ENCODE measurements at regions not wholly inside any gene's neighbourhood (a gene's known extent, or its start where the extent isn't known, plus 50 kb on each side); places are given as distances from the start of the nearest gene placed in this dataset.

- intact Hi-C loops (cut with micrococcal nuclease; ENCODE audit: unreplicated experiment) (no loop called here), in situ Hi-C loops (cut with HindIII; ENCODE audit: low pct_unique_long_range_greater_than_20kb, low sequenced_read_pairs) (no loop called here)
- CTCF ChIA-PET, result interaction anchor here (0.6 kb wide), 1 partner anchor 398 kb away, joined by 3 read pairs; no protein-coding TSS in a partner anchor
- Histone ChIP-seq H3K27ac (ENCODE audit: low read length) (no peak overlapping the region), H3K4me3 (ENCODE audit: low read depth in 2 of 2, low read length in 2 of 2) (no peak overlapping the region), H3K4me1 (ENCODE audit: control insufficient read depth, insufficient read depth, low read length) (no peaks in the 10 kb centered on the region), H3K36me3 (ENCODE audit: control insufficient read depth, insufficient read depth, low read length) (no peaks in the 10 kb centered on the region), H3K9me3 (ENCODE audit: control insufficient read depth, insufficient read depth, low read depth, low read length) (no peaks in the 10 kb centered on the region), H3K27me3 (ENCODE audit: control insufficient read depth, insufficient read depth, low read length) (no peaks in the 10 kb centered on the region)
- POLR2A ChIA-PET, result no interaction called here
- ATAC-seq (no peak), DNase-seq (ENCODE audit: low read depth, low spot score) (no peak)
- no peak for TF ChIP-seq REST (IDR thresholded peaks at IDR 0.05; ENCODE audit: insufficient read depth in 1 of 2, low read depth in 2 of 2, low read length in 1 of 2)
- TF ChIP-seq CTCF (IDR thresholded peaks at IDR 0.05), result no peak
- no peak for TF ChIP-seq SIN3A (IDR thresholded peaks at IDR 0.05; ENCODE audit: borderline replicate concordance, insufficient read depth, low read depth, low read length)
- TF ChIP-seq POLR2AphosphoS5 (IDR thresholded peaks at IDR 0.05; ENCODE audit: low read depth, low read length), result no peak
- no peak for TF ChIP-seq TCF7L2 (IDR thresholded peaks at IDR 0.05; ENCODE audit: low read depth, low read length)
- BruUV-seq (replicated peaks), result no TSS peak
These were observed 587.5 kb upstream of the DSEL start for GRCh38 chr18:68104036-68104435.

GRCh38 chr18:68103561-68103960 is 587.0 kb upstream of the DSEL start:
- no peak overlapping the region for H3K27ac ChIP-seq (ENCODE audit: low read length)
- intact Hi-C loops (cut with micrococcal nuclease; ENCODE audit: unreplicated experiment) (no loop called here), in situ Hi-C loops (cut with HindIII; ENCODE audit: low pct_unique_long_range_greater_than_20kb, low sequenced_read_pairs) (no loop called here)
- H3K9me3 ChIP-seq (ENCODE audit: control insufficient read depth, insufficient read depth, low read depth, low read length), result no peaks in the 10 kb centered on the region
- no peaks in the 10 kb centered on the region for H3K27me3 ChIP-seq (ENCODE audit: control insufficient read depth, insufficient read depth, low read length)
- ATAC-seq, result no peak
- POLR2A ChIA-PET, result no interaction called here
- no peak for DNase-seq (ENCODE audit: low read depth, low spot score)
- no TSS peak for BruUV-seq (replicated peaks)
- TF ChIP-seq TCF7L2 (IDR thresholded peaks at IDR 0.05; ENCODE audit: low read depth, low read length) (no peak), REST (IDR thresholded peaks at IDR 0.05; ENCODE audit: insufficient read depth in 1 of 2, low read depth in 2 of 2, low read length in 1 of 2) (no peak), POLR2AphosphoS5 (IDR thresholded peaks at IDR 0.05; ENCODE audit: low read depth, low read length) (no peak), CTCF (IDR thresholded peaks at IDR 0.05) (no peak), SIN3A (IDR thresholded peaks at IDR 0.05; ENCODE audit: borderline replicate concordance, insufficient read depth, low read depth, low read length) (no peak)
- CTCF ChIA-PET, result interaction anchor here (0.6 kb wide), 1 partner anchor 398 kb away, joined by 3 read pairs; no protein-coding TSS in a partner anchor
- H3K4me3 ChIP-seq (ENCODE audit: low read depth in 2 of 2, low read length in 2 of 2), result no peak overlapping the region
- H3K4me1 ChIP-seq (ENCODE audit: control insufficient read depth, insufficient read depth, low read length), result no peaks in the 10 kb centered on the region
- no peaks in the 10 kb centered on the region for H3K36me3 ChIP-seq (ENCODE audit: control insufficient read depth, insufficient read depth, low read length)
